Panc1 (cell line): ENCODE measurements at regions not wholly inside any gene's neighbourhood (a gene's known extent, or its start where the extent isn't known, plus 50 kb on each side); places are given as distances from the start of the nearest gene placed in this dataset.
A peak's percentile ranks its signal among the peaks of the same experiment; 100 is the strongest.
"Not testable (repeated sequence)": the region's sequence is repeated elsewhere in the genome, so short reads cannot be mapped to it uniquely, and the experiment has no call there.

Experiments used
- ATAC-seq: fragments of 200-7000 bp; cut with Tn5 transposase; 2 replicates; pipeline ENCODE4 v1.9.1; 2020; ENCODE audit warnings: mild to moderate bottlenecking, moderate library complexity
- BruUV-seq: library from RNA; stranded (reverse); fragments of 400-500 nt; replicated peaks from 2 replicates; lab custom pipeline; 2021; lab: Mats Ljungman, UMichigan
- CTCF ChIA-PET: fragments of 300-600 bp; sonication (Branson Sonifier 250); formaldehyde crosslinking; loops from one replicate; lab custom pipeline; 2022; ENCODE audit warnings: antibody characterized with exemption; lab: Charles Lee
- POLR2A ChIA-PET: fragments of 300-600 bp; sonication (Branson Sonifier 250); formaldehyde crosslinking; loops from one replicate; lab custom pipeline; 2022; ENCODE audit warnings: antibody characterized with exemption; lab: Charles Lee
- DNase-seq: peaks from one replicate; pipeline ENCODE4 v3.0.0-alpha.2; 2010; ENCODE audit warnings: low read depth, low spot score
- H3K27ac ChIP-seq: 2 replicates; pipeline ENCODE4 v1.5.1; 2011; ENCODE audit warnings: mild to moderate bottlenecking, low read length, inconsistent platforms
- H3K27me3 ChIP-seq: fragments of 200-500 bp; sonication (Bioruptor generic); 2 replicates; pipeline ENCODE4 v1.6.0; 2014; ENCODE audit warnings: low read length, inconsistent platforms; ENCODE audit not compliant: control insufficient read depth, insufficient read depth
- H3K36me3 ChIP-seq: fragments of 200-500 bp; sonication (Bioruptor generic); 2 replicates; pipeline ENCODE4 v1.5.1; 2014; ENCODE audit warnings: inconsistent platforms, mild to moderate bottlenecking, low read length, moderate library complexity; ENCODE audit not compliant: control insufficient read depth, insufficient read depth
- H3K4me1 ChIP-seq: 2 replicates; pipeline ENCODE4 v1.5.1; 2011; ENCODE audit warnings: inconsistent platforms, mild to moderate bottlenecking, low read length, moderate library complexity; ENCODE audit not compliant: control insufficient read depth, insufficient read depth
- H3K4me3 ChIP-seq, 2 experiments: 2 replicates each; pipeline ENCODE4 v1.5.1; 2011 to 2012; ENCODE audit warnings: low read depth in 2 of 2, low read length in 2 of 2, mild to moderate bottlenecking in 2 of 2, inconsistent platforms in 1 of 2, moderate library complexity in 1 of 2
- H3K9me3 ChIP-seq: fragments of 200-500 bp; sonication (Bioruptor generic); 2 replicates; pipeline ENCODE4 v1.5.1; 2014; ENCODE audit warnings: low read depth, mild to moderate bottlenecking, inconsistent platforms, low read length, moderate library complexity; ENCODE audit not compliant: control insufficient read depth, insufficient read depth
- in situ Hi-C: cut with HindIII; loops from 2 replicates; pipeline ENCODE4 v1.10.0; 2016; ENCODE audit warnings: low sequenced_read_pairs, low pct_unique_long_range_greater_than_20kb
- intact Hi-C: fragments of 100-400 bp; cut with micrococcal nuclease; formaldehyde crosslinking; loops from one replicate; pipeline ENCODE4 v1.10.0; 2022; ENCODE audit not compliant: unreplicated experiment

DNA sequence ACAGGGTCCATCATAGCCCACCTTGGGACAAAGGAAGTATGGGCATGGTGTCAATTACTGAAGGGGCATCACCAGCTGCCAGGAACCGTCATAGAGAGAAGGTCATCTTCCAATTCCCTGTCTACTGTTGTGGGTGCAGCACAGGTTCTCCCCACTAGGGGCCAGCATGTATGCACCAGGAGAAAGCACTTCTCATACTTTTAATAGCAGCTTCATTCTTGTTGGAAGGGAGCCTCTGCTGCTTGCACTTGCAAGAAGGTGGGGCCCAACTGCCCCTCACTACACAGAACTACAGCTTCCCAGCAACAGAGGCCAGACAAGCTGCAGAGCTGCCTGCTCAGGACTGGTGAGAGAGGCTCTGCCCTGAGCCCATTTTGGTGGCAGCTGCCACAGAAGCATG, 182.2 kb downstream of the SPIN4 start:
- H3K9me3 ChIP-seq, intact Hi-C loops: not testable (repeated sequence)
- ATAC-seq = peak; percentile 58; the same call in 1 of the 2 replicates

DNA sequence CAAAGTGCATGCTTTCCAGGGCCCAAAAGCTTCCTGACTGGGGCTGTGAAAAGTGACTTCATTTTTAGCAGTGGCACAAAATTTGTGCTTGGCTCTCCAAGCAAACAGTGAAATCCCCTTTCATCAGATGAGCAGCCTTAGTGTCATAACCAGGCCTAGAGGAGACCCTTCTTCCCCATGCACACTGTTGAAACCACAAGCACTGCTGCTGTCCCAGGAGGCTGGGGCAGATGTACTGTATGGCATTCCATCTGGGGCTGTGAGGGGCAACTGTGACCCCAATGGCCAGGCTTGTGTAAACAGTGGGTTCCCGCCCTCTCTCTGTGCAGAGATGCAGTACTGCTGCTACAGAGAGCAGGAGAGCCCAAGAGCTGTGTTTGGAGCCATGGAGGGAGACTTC, 184.1 kb downstream of the SPIN4 start:
- H3K27ac ChIP-seq, POLR2A ChIA-PET, H3K27me3 ChIP-seq, H3K4me1 ChIP-seq, ATAC-seq, DNase-seq, in situ Hi-C loops, CTCF ChIA-PET, H3K36me3 ChIP-seq, H3K4me3 ChIP-seq, H3K9me3 ChIP-seq, BruUV-seq, intact Hi-C loops: not testable (repeated sequence)

More for the DNA sequence above, 182.2 kb downstream of the SPIN4 start:
- H3K27ac ChIP-seq, H3K4me3 ChIP-seq, DNase-seq, POLR2A ChIA-PET, H3K27me3 ChIP-seq, BruUV-seq, in situ Hi-C loops, H3K4me1 ChIP-seq, CTCF ChIA-PET, H3K36me3 ChIP-seq: not testable (repeated sequence)

DNA sequence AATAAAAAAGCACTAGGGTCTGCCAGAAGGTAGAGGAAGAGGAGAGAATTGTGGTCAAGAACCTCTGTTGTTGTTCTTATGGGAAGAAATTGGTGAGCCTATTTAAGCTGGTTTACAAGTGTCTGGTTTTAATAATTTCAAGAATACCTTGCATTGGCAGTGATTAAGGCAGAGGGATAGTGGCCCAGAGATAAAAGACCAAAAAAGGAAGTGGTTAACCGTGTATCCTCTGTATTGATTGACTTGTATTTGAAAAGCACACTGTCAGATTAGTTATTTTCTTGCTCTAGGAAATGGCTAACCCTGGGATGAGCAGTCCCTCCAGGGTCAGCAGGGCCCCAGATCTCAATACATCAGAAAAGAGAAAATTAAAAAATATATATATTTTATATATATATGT, 190.1 kb downstream of the SPIN4 start:
- DNase-seq, ATAC-seq, H3K4me3 ChIP-seq, H3K36me3 ChIP-seq, H3K4me1 ChIP-seq, H3K9me3 ChIP-seq, intact Hi-C loops, BruUV-seq, H3K27ac ChIP-seq, H3K27me3 ChIP-seq, in situ Hi-C loops, POLR2A ChIA-PET, CTCF ChIA-PET: not testable (repeated sequence)

- in situ Hi-C loops, BruUV-seq, intact Hi-C loops, H3K4me3 ChIP-seq, H3K27me3 ChIP-seq, H3K36me3 ChIP-seq, H3K4me1 ChIP-seq, H3K9me3 ChIP-seq, POLR2A ChIA-PET, ATAC-seq, CTCF ChIA-PET, H3K27ac ChIP-seq, DNase-seq: not testable (repeated sequence)
Observed at GRCh38 chrX:63160340-63160739, 190.8 kb downstream of the SPIN4 start.

- ATAC-seq, H3K4me1 ChIP-seq, H3K4me3 ChIP-seq, CTCF ChIA-PET, intact Hi-C loops, in situ Hi-C loops, DNase-seq, H3K27ac ChIP-seq, H3K9me3 ChIP-seq, H3K27me3 ChIP-seq, POLR2A ChIA-PET, H3K36me3 ChIP-seq, BruUV-seq: not testable (repeated sequence)
Observed at GRCh38 chrX:63145526-63145925, 205.6 kb downstream of the SPIN4 start.

- ATAC-seq, H3K27me3 ChIP-seq, H3K36me3 ChIP-seq, intact Hi-C loops, H3K9me3 ChIP-seq, POLR2A ChIA-PET, BruUV-seq, H3K4me3 ChIP-seq, DNase-seq, H3K4me1 ChIP-seq, H3K27ac ChIP-seq, CTCF ChIA-PET, in situ Hi-C loops: not testable (repeated sequence)
Observed at GRCh38 chrX:63142588-63142987, 208.5 kb downstream of the SPIN4 start.

- H3K4me1 ChIP-seq, BruUV-seq, CTCF ChIA-PET, H3K9me3 ChIP-seq, ATAC-seq, DNase-seq, H3K27ac ChIP-seq, intact Hi-C loops, H3K4me3 ChIP-seq, H3K27me3 ChIP-seq, POLR2A ChIA-PET, in situ Hi-C loops, H3K36me3 ChIP-seq: not testable (repeated sequence)
Observed at GRCh38 chrX:63135859-63136258, 215.3 kb downstream of the SPIN4 start.
